Neuronal stem cell (in vitro differentiated cells): ENCODE measurements at regions not wholly inside any gene's neighbourhood (a gene's known extent, or its start where the extent isn't known, plus 50 kb on each side); places are given as distances from the start of the nearest gene placed in this dataset.

Experiments
- DNase-seq: peaks from one replicate; pipeline ENCODE4 v3.0.0-alpha.2; 2013; ENCODE audit warnings: low spot score
- H2AFZ ChIP-seq: one replicate; pipeline ENCODE4 v1.6.1; 2013; ENCODE audit warnings: mild to moderate bottlenecking, low read length, inconsistent platforms
- H2AK5ac ChIP-seq: 2 replicates; pipeline ENCODE4 v1.6.1; 2013; ENCODE audit warnings: low read depth, mild to moderate bottlenecking, inconsistent platforms, low read length, moderate library complexity, mixed read lengths
- H2BK120ac ChIP-seq: 2 replicates; pipeline ENCODE4 v1.6.1; 2013; ENCODE audit warnings: low read depth, mild to moderate bottlenecking, inconsistent platforms, low read length, moderate library complexity, mixed read lengths
- H2BK12ac ChIP-seq: one replicate; pipeline ENCODE4 v1.6.1; 2013; ENCODE audit warnings: low read length, inconsistent platforms
- H2BK15ac ChIP-seq: 2 replicates; pipeline ENCODE4 v1.6.1; 2013; ENCODE audit warnings: mild to moderate bottlenecking, low read length, inconsistent platforms, mixed read lengths
- H2BK5ac ChIP-seq: one replicate; pipeline ENCODE4 v1.6.1; 2013; ENCODE audit warnings: inconsistent platforms, mild to moderate bottlenecking, low read length, moderate library complexity
- H3K14ac ChIP-seq: one replicate; pipeline ENCODE4 v1.6.1; 2013; ENCODE audit warnings: low read length, inconsistent platforms
- H3K18ac ChIP-seq: 2 replicates; pipeline ENCODE4 v1.6.1; 2013; ENCODE audit warnings: low read length, inconsistent platforms
- H3K23ac ChIP-seq: 2 replicates; pipeline ENCODE4 v1.6.1; 2013; ENCODE audit warnings: low read depth, mild to moderate bottlenecking, mixed read lengths, low read length, inconsistent platforms; ENCODE audit not compliant: poor library complexity
- H3K27ac ChIP-seq: replicated peaks from 3 replicates; pipeline ENCODE4 v1.5.1; 2013; ENCODE audit warnings: low read length, inconsistent platforms
- H3K27me3 ChIP-seq, 3 experiments: 2 replicates each; pipeline ENCODE4 v1.6.1; 2013; ENCODE audit warnings: low read length in 3 of 3, mild to moderate bottlenecking in 2 of 3, inconsistent platforms in 1 of 3, low read depth in 1 of 3, mixed read lengths in 1 of 3, moderate library complexity in 1 of 3; ENCODE audit not compliant: control insufficient read depth in 3 of 3, insufficient read depth in 3 of 3
- H3K36me3 ChIP-seq, 2 donors: replicated peaks in 1 of 2; 2 replicates each; pipeline ENCODE4 v1.6.1; 2013; ENCODE audit warnings: low read length in 2 of 2; ENCODE audit not compliant: control insufficient read depth in 2 of 2, insufficient read depth in 2 of 2
- H3K4ac ChIP-seq: 2 replicates; pipeline ENCODE4 v1.6.1; 2013; ENCODE audit warnings: inconsistent platforms, mild to moderate bottlenecking, low read length, moderate library complexity
- H3K4me1 ChIP-seq, 2 donors: 1 replicate in 1 of 2; 2 replicates in 1 of 2; pipeline ENCODE4 v1.6.1; 2013; ENCODE audit warnings: low read length in 2 of 2, low read depth in 1 of 2; ENCODE audit not compliant: control insufficient read depth in 2 of 2, insufficient read depth in 1 of 2
- H3K4me2 ChIP-seq: one replicate; pipeline ENCODE4 v1.6.1; 2013; ENCODE audit warnings: mild to moderate bottlenecking, low read length, inconsistent platforms; ENCODE audit not compliant: insufficient read depth, poor library complexity, severe bottlenecking
- H3K4me3 ChIP-seq, 2 donors: 2 replicates each; pipeline ENCODE4 v1.5.1; 2013; ENCODE audit warnings: low read length in 2 of 2, mild to moderate bottlenecking in 2 of 2, inconsistent platforms in 1 of 2, moderate library complexity in 1 of 2
- H3K79me1 ChIP-seq: one replicate; pipeline ENCODE4 v1.6.1; 2013; ENCODE audit warnings: low read depth, mild to moderate bottlenecking, inconsistent platforms, low read length, moderate library complexity
- H3K9ac ChIP-seq: one replicate; pipeline ENCODE4 v1.6.1; 2013; ENCODE audit warnings: mild to moderate bottlenecking, low read depth, low read length, inconsistent platforms; ENCODE audit not compliant: poor library complexity
- H3K9me3 ChIP-seq, 2 donors: replicated peaks in 1 of 2; 2 replicates each; pipeline versions ENCODE3 to v1.6.1; 2013; ENCODE audit warnings: low read length in 2 of 2, mild to moderate bottlenecking in 2 of 2, inconsistent platforms in 1 of 2, low read depth in 1 of 2, mixed read lengths in 1 of 2, moderate library complexity in 1 of 2; ENCODE audit not compliant: control insufficient read depth in 2 of 2, insufficient read depth in 1 of 2
- H4K8ac ChIP-seq: one replicate; pipeline ENCODE4 v1.6.1; 2013; ENCODE audit warnings: low read depth, mild to moderate bottlenecking, inconsistent platforms, low read length, moderate library complexity
- H4K91ac ChIP-seq: one replicate; pipeline ENCODE4 v1.6.1; 2013; ENCODE audit warnings: low read length, low read depth, mild to moderate bottlenecking, inconsistent platforms; ENCODE audit not compliant: poor library complexity
- WGBS, 2 donors: extraction: QIAGEN DNeasy Blood & Tissue Kit; methylation state at CpG; one replicate each; pipeline ENCODE4 v1.1.7; 2013; ENCODE audit warnings: missing lambda C conversion rate in 2 of 2, mixed read lengths in 1 of 2; ENCODE audit not compliant: insufficient read length in 2 of 2, insufficient replicate concordance in 1 of 2; ENCODE audit errors: extremely low coverage in 2 of 2; 5-methylcytosine and 5-hydroxymethylcytosine counted together

DNA sequence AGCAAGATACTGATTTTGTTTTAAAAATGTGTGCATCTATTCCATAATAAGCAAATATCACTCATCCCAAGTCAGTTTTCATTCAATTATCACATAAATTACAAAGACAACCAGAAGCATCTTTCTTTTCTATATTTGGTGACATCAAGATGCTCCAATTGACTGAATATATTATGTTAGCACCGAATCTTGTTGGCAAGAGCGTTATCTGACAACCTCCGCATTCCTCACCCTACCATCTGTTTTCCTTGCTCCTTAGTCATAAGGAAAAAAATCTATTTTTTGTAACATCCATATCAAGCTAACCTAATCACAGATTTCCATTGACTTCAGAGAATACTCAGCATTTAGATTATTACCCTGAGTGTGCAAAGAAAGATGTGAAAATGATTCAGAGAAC is 212.2 kb upstream of the KYNU start:
- H4K91ac ChIP-seq = no peak overlapping the region
- H2BK12ac ChIP-seq = no peak overlapping the region
- no peak overlapping the region for H3K14ac ChIP-seq
- no peaks in the 10 kb centered on the region for H3K27me3 ChIP-seq
- H2AK5ac ChIP-seq = no peak overlapping the region
- no peak overlapping the region for H3K18ac ChIP-seq
- H3K23ac ChIP-seq = no peak overlapping the region
- H2BK15ac ChIP-seq = no peak overlapping the region
- no peak overlapping the region for H3K9ac ChIP-seq
- H2BK5ac ChIP-seq = no peak overlapping the region
- H3K4me2 ChIP-seq = no peak overlapping the region
- no peak for DNase-seq
- WGBS, 2 donors = no CpG with 5 or more reads among the region's 3 CpGs
- H2BK120ac ChIP-seq = no peak overlapping the region
- H3K4me1 ChIP-seq = no peaks in the 10 kb centered on the region
- H2AFZ ChIP-seq = no peak overlapping the region
- H4K8ac ChIP-seq = no peak overlapping the region
- no peaks in the 10 kb centered on the region for H3K9me3 ChIP-seq
- H3K4me3 ChIP-seq = no peak overlapping the region
- no peak overlapping the region for H3K4ac ChIP-seq
- H3K27ac ChIP-seq = no peak overlapping the region
- no peaks in the 10 kb centered on the region for H3K79me1 ChIP-seq
- no peaks in the 10 kb centered on the region for H3K36me3 ChIP-seq

GRCh38 chr2:142650601-142651000 is 226.9 kb upstream of the KYNU start:
- Histone ChIP-seq H3K36me3 (no peaks in the 10 kb centered on the region), H3K18ac (no peak overlapping the region), H2AFZ (no peak overlapping the region), H2BK15ac (no peak overlapping the region), H3K14ac (no peak overlapping the region), H3K4me2 (no peak overlapping the region), H3K4me3 (no peak overlapping the region), H3K27ac (no peak overlapping the region), H2BK12ac (no peak overlapping the region), H2AK5ac (no peak overlapping the region), H4K91ac (no peak overlapping the region), H3K4me1 (no peaks in the 10 kb centered on the region), H3K27me3 (no peaks in the 10 kb centered on the region), H2BK5ac (no peak overlapping the region), H3K79me1 (no peaks in the 10 kb centered on the region), H3K4ac (no peak overlapping the region), H4K8ac (no peak overlapping the region), H3K9ac (no peak overlapping the region), H3K23ac (no peak overlapping the region), H3K9me3 (no peaks in the 10 kb centered on the region), H2BK120ac (no peak overlapping the region)
- DNase-seq = no peak
- no CpG with 5 or more reads among the region's 2 CpGs for WGBS, 2 donors

GRCh38 chr2:142649581-142649980 is 227.9 kb upstream of the KYNU start:
- H3K27me3 ChIP-seq = no peaks in the 10 kb centered on the region
- no peak overlapping the region for H2BK12ac ChIP-seq
- no peak overlapping the region for H2AFZ ChIP-seq
- no peak overlapping the region for H4K8ac ChIP-seq
- no peak overlapping the region for H3K9ac ChIP-seq
- no peak overlapping the region for H4K91ac ChIP-seq
- no peaks in the 10 kb centered on the region for H3K9me3 ChIP-seq
- DNase-seq = no peak
- no peak overlapping the region for H3K4me3 ChIP-seq
- no peak overlapping the region for H2BK15ac ChIP-seq
- no peaks in the 10 kb centered on the region for H3K36me3 ChIP-seq
- H3K23ac ChIP-seq = no peak overlapping the region
- no peaks in the 10 kb centered on the region for H3K4me1 ChIP-seq
- H3K4me2 ChIP-seq = no peak overlapping the region
- no peak overlapping the region for H2BK5ac ChIP-seq
- no CpG with 5 or more reads among the region's 12 CpGs for WGBS, 2 donors
- no peak overlapping the region for H3K18ac ChIP-seq
- no peak overlapping the region for H3K4ac ChIP-seq
- H2BK120ac ChIP-seq = no peak overlapping the region
- H3K27ac ChIP-seq = no peak overlapping the region
- H3K79me1 ChIP-seq = no peaks in the 10 kb centered on the region
- H2AK5ac ChIP-seq = no peak overlapping the region
- no peak overlapping the region for H3K14ac ChIP-seq

- no peak overlapping the region for H3K4me2 ChIP-seq
- H3K79me1 ChIP-seq = no peaks in the 10 kb centered on the region
- H3K4ac ChIP-seq = no peak overlapping the region
- DNase-seq = no peak
- H4K8ac ChIP-seq = no peak overlapping the region
- no peak overlapping the region for H2AFZ ChIP-seq
- no peak overlapping the region for H4K91ac ChIP-seq
- H3K4me3 ChIP-seq = no peak overlapping the region
- WGBS, 2 donors = no CpG with 5 or more reads among the region's 2 CpGs
- H3K4me1 ChIP-seq = no peaks in the 10 kb centered on the region
- H3K18ac ChIP-seq = no peak overlapping the region
- H3K9me3 ChIP-seq = peaks cover 0 to 2% of the 10 kb centered on the region in 2 donors
- no peak overlapping the region for H3K14ac ChIP-seq
- no peaks in the 10 kb centered on the region for H3K36me3 ChIP-seq
- H2AK5ac ChIP-seq = no peak overlapping the region
- H2BK5ac ChIP-seq = no peak overlapping the region
- H2BK120ac ChIP-seq = no peak overlapping the region
- H3K23ac ChIP-seq = no peak overlapping the region
- no peak overlapping the region for H2BK15ac ChIP-seq
- no peak overlapping the region for H3K9ac ChIP-seq
- H2BK12ac ChIP-seq = no peak overlapping the region
- H3K27me3 ChIP-seq = no peaks in the 10 kb centered on the region
- no peak overlapping the region for H3K27ac ChIP-seq
Measured at GRCh38 chr2:142642650-142643049, 234.8 kb upstream of the KYNU start.
